Thyroid gland (tissue), 4 donors: ENCODE measurements at regions not wholly inside any gene's neighbourhood (a gene's known extent, or its start where the extent isn't known, plus 50 kb on each side); places are given as distances from the start of the nearest gene placed in this dataset.

ENCODE experiments used
- DNase-seq, 2 donors: peaks; one replicate each; pipeline ENCODE4 v3.0.0-alpha.2; 2019
- H3K27ac ChIP-seq, 3 donors: fragments of 200-600 bp; sonication (generic); 1 replicate in 2 of 3; 2 replicates in 1 of 3; pipeline ENCODE4 v1.5.1; 2016 to 2019; ENCODE audit warnings: mild to moderate bottlenecking in 1 of 3, moderate library complexity in 1 of 3
- H3K27me3 ChIP-seq: fragments of 200-600 bp; sonication (generic); one replicate; pipeline ENCODE4 v1.5.1; 2019
- H3K36me3 ChIP-seq, 2 donors: fragments of 200-600 bp; sonication (generic); one replicate each; pipeline ENCODE4 v1.5.1; 2016 to 2019
- H3K4me1 ChIP-seq, 2 donors: fragments of 200-600 bp; sonication (generic); one replicate each; pipeline ENCODE4 v1.5.1; 2017 to 2019
- H3K4me3 ChIP-seq, 3 donors: fragments of 200-600 bp; sonication (generic); replicated peaks in 1 of 3; 1 replicate in 2 of 3; 2 replicates in 1 of 3; pipeline ENCODE4 v1.5.1; 2016; ENCODE audit warnings: mild to moderate bottlenecking in 1 of 3
- H3K9me3 ChIP-seq: fragments of 200-600 bp; sonication (generic); one replicate; pipeline ENCODE4 v1.5.1; 2017
- CTCF ChIP-seq, 6 experiments: fragments of 200-600 bp in 3 of 6; fragments of 450-650 bp in 3 of 6; sonication (generic) in 3 of 6; IDR thresholded peaks; one replicate each; pipeline ENCODE4 v1.5.1; 2016 to 2019; ENCODE audit warnings: antibody characterized with exemption in 6 of 6, mild to moderate bottlenecking in 2 of 6, inconsistent platforms in 1 of 6, moderate library complexity in 1 of 6
- POLR2A ChIP-seq, 2 donors: fragments of 450-650 bp; IDR thresholded peaks; one replicate each; pipeline ENCODE4 v1.6.1; 2017; ENCODE audit warnings: antibody characterized with exemption in 2 of 2, mild to moderate bottlenecking in 2 of 2, moderate library complexity in 1 of 2
- WGBS, 2 donors: methylation state at CpG; one replicate each; pipeline ENCODE4 v1.1.5; 2017; 5-methylcytosine and 5-hydroxymethylcytosine counted together
- intact Hi-C: fragments of 100-400 bp; cut with DNase I; formaldehyde crosslinking; loops from one replicate; pipeline ENCODE4 v1.15.1; 2023

- TF ChIP-seq POLR2A (IDR thresholded peaks at IDR 0.05) = no peak
- no peak for TF ChIP-seq CTCF (IDR thresholded peaks at IDR 0.05)
- no peak overlapping the region for H3K27ac ChIP-seq
- DNase-seq = no peak
- H3K4me3 ChIP-seq = no peak overlapping the region
- H3K9me3 ChIP-seq = no peaks in the 10 kb centered on the region
- H3K4me1 ChIP-seq = no peaks in the 10 kb centered on the region
- intact Hi-C loops = no loop called here
- no peaks in the 10 kb centered on the region for H3K27me3 ChIP-seq
- WGBS, 2 donors = 86 to 89% methylated on average over 6 of the region's 6 CpGs
- H3K36me3 ChIP-seq = no peaks in the 10 kb centered on the region
Observed at GRCh38 chr21:20404915-20405314, 593.3 kb upstream of the NCAM2 start.

GRCh38 chr21:20418353-20418752 lies 579.9 kb upstream of the NCAM2 start:
- WGBS, 2 donors = 90 to 92% methylated on average over 6 of the region's 6 CpGs
- Histone ChIP-seq H3K27me3 (no peaks in the 10 kb centered on the region), H3K27ac (no peak overlapping the region), H3K4me1 (no peaks in the 10 kb centered on the region), H3K36me3 (no peaks in the 10 kb centered on the region), H3K4me3 (no peak overlapping the region), H3K9me3 (no peaks in the 10 kb centered on the region)
- no peak for TF ChIP-seq POLR2A (IDR thresholded peaks at IDR 0.05)
- TF ChIP-seq CTCF (IDR thresholded peaks at IDR 0.05) = no peak
- intact Hi-C loops = no loop called here
- no peak for DNase-seq

GRCh38 chr21:20419772-20420171 lies 578.4 kb upstream of the NCAM2 start:
- intact Hi-C loops = no loop called here
- no peak for TF ChIP-seq POLR2A (IDR thresholded peaks at IDR 0.05)
- TF ChIP-seq CTCF (IDR thresholded peaks at IDR 0.05) = no peak

GRCh38 chr21:20424943-20425342 lies 573.3 kb upstream of the NCAM2 start:
- Histone ChIP-seq H3K4me1 (no peaks in the 10 kb centered on the region), H3K36me3 (no peaks in the 10 kb centered on the region), H3K9me3 (no peaks in the 10 kb centered on the region), H3K4me3 (no peak overlapping the region), H3K27me3 (no peaks in the 10 kb centered on the region), H3K27ac (no peak overlapping the region)
- WGBS, 2 donors = 75 to 94% methylated on average over 4 to 5 of the region's 7 CpGs
- DNase-seq = no peak
- intact Hi-C loops = no loop called here
- TF ChIP-seq POLR2A (IDR thresholded peaks at IDR 0.05) = no peak
- no peak for TF ChIP-seq CTCF (IDR thresholded peaks at IDR 0.05)

More at GRCh38 chr21:20419772-20420171, 578.4 kb upstream of the NCAM2 start:
- H3K27me3 ChIP-seq = no peaks in the 10 kb centered on the region
- H3K4me3 ChIP-seq = no peak overlapping the region
- H3K4me1 ChIP-seq = no peaks in the 10 kb centered on the region
- no peak overlapping the region for H3K27ac ChIP-seq
- no peak for DNase-seq
- WGBS, 2 donors = 89 to 91% methylated on average over 2 of the region's 2 CpGs
- no peaks in the 10 kb centered on the region for H3K36me3 ChIP-seq
- H3K9me3 ChIP-seq = no peaks in the 10 kb centered on the region

GRCh38 chr21:20425856-20426255 lies 572.4 kb upstream of the NCAM2 start:
- no peak overlapping the region for H3K27ac ChIP-seq
- WGBS, 2 donors = 94 to 96% methylated on average over 12 of the region's 12 CpGs
- no peaks in the 10 kb centered on the region for H3K9me3 ChIP-seq
- intact Hi-C loops = no loop called here
- H3K4me3 ChIP-seq = no peak overlapping the region
- TF ChIP-seq POLR2A (IDR thresholded peaks at IDR 0.05) (no peak), CTCF (IDR thresholded peaks at IDR 0.05) (no peak)
- H3K27me3 ChIP-seq = no peaks in the 10 kb centered on the region
- no peaks in the 10 kb centered on the region for H3K4me1 ChIP-seq
- DNase-seq = no peak
- no peaks in the 10 kb centered on the region for H3K36me3 ChIP-seq
